ENCODE measurements at regions not wholly inside any gene's neighbourhood (a gene's known extent, or its start where the extent isn't known, plus 50 kb on each side); places are given as distances from the start of the nearest gene placed in this dataset.

GRCh38 chr2:75949385-75950030, 238.8 kb upstream of the GCFC2 start:
- TF ChIP-seq EZH2 (IDR thresholded peaks at IDR 0.05; ENCODE audit: low read length, unreplicated experiment), result no peak
- no peak for TF ChIP-seq CTCF (conservative IDR thresholded peaks at IDR 0.05; ENCODE audit: low read depth, low read length)
